ENCODE measurements at regions not wholly inside any gene's neighbourhood (a gene's known extent, or its start where the extent isn't known, plus 50 kb on each side); places are given as distances from the start of the nearest gene placed in this dataset.
"Not testable (repeated sequence)": the region's sequence is repeated elsewhere in the genome, so short reads cannot be mapped to it uniquely, and the experiment has no call there.

DNA sequence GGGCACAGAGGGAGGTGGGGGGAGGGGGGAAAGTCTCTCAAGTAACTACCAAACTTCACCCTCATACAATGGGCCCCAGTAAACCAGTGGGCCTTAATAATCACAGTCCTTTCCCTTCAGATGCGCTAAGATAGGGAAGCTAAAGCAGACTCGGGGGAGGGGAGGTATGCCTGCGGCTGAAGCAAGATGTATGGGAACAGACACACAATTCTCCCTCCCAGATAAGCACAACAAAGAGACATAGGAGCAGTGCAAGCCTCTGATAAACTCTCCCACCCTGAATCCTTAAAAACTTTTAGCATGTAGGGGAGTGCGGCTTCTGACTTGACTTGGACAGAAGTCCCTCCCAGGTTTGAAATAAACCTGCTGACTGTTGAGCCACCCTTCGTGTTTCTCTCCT lies 54.7 kb downstream of the PROP1 start:
- DNase-seq (ENCODE audit: low spot score), result not testable (repeated sequence)

GRCh38 chr5:177939246-177940171 lies 56.5 kb downstream of the PROP1 start:
- DNase-seq (ENCODE audit: low spot score), result peak; percentile 31

DNA sequence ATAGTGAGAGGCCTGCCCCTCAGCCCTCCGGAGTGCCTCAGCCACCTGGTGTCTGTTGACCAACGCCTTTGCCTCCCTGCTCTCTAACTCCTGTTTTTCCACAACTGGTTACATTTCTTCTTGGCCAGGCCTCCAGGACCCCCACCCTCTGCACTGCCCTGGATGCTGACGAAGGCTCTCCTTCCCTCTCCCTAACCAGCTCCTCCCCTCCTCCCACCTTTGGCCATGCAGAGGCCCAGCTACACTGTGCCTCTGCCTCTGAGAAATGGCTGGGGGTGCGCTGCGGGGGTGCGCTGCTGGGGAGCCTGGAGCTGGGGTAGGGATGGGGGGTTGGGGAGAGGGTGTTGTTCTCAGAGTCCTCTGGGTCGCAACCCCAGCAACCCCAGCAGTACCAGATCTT lies 57.3 kb downstream of the PROP1 start:
- DNase-seq (ENCODE audit: low spot score), result not testable (repeated sequence)

GRCh38 chr5:177934233-177934632 lies 61.8 kb downstream of the PROP1 start:
- not testable (repeated sequence) for DNase-seq (ENCODE audit: low spot score)

- DNase-seq (ENCODE audit: low spot score), result not testable (repeated sequence)
Observed at GRCh38 chr5:177930269-177931022, 65.6 kb downstream of the PROP1 start.

DNA sequence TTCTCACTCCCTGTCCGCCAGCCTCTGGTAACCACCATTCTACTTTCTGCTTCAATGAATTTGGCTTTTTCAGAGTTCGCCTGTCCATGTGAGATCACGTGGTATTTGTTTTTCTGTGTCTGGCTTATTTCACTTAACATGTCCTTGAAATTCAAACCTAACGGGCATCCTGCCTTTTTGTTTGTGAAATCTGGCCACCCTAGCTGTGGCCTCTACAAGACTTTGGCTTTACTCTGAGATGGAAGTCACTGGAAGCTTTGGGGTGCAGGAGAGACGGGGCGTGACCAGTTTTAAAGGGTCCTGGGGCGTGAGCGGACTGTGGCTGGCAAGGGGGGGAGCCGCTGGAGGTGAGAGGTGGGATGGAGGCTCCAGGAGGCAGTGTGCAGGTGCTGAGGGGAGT lies 66.4 kb downstream of the PROP1 start:
- DNase-seq (ENCODE audit: low spot score), result not testable (repeated sequence)

DNA sequence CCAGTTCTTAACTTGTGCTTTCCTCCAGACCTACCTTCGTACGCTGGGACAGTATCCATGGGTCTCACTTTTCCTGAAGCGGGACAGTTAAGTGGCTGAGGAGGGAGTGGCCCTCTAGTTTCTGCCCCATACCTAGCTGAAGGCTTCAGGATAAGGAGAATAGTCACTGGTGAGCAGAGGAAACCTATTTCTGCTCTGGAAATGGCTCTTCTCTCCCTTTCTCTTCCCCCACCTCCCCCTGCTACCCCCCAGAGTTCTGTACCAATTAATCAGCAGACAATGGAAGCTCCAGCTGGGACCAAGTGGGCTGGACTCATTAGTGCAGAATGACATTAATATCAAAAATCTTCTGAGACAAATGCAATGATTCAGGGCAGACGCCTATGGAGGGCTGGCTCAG lies 68.5 kb downstream of the PROP1 start:
- not testable (repeated sequence) for DNase-seq (ENCODE audit: low spot score)

DNA sequence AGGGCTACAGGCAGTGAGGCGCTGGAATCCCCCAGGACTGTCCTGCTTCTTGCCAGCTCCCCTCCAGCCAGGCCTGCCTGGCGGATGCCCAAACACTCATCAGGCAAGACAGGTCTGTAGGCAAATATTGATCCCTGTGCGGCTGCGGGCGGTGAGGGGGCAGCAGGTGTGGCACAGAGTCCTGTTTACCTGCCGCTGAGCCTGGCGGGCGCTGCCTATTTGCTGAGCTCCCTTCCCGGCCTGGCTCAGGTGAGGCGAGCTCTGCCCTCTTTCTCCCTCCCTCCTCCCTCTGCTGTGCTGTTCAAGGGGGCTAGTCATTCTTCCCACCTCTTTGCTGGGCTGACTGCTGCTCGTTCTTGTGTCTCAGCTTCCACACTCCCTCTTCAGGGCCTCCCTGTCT lies 71.5 kb downstream of the PROP1 start:
- not testable (repeated sequence) for DNase-seq (ENCODE audit: low spot score)

DNA sequence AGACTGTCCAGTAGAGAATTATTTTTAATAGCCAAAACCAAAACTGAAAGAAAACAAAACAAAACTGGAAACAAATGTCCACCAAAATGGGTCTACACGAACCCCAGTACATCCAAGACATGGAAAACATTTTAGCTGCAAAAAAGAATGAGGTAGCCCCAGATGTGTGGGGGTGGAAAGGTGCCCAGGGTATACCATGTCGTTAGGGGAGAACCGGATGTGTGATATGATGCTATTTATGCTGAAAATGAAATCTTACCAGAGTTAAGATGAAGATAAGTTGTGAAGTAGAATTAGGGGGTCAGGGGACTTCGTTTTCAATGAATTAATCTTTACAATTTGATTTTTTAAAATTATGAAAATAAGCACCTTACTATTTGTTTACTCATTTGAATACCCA lies 72.2 kb downstream of the PROP1 start:
- not testable (repeated sequence) for DNase-seq (ENCODE audit: low spot score)

DNA sequence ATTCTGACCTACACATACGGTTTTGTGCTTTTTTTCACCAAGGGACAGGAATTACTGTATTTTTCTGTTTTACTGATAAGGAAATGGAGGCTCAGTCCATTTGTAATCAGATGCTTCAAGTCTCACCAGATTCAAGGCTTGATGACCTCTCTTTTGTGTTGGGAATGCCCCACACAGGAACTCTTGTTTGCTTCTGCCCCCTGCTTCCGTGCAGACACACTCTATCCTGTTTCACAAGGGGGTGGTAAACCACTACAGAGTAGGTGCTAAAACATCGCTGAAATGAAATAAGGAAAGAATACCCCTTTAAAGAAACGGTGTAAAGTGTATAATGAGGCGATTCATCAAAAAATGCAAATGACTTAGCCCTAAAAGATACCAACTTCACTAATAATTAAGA lies 72.9 kb downstream of the PROP1 start:
- DNase-seq (ENCODE audit: low spot score), result not testable (repeated sequence)

- DNase-seq (ENCODE audit: low spot score), result not testable (repeated sequence)
Observed at GRCh38 chr5:177909261-177909660, 86.8 kb downstream of the PROP1 start.

GRCh38 chr5:177902806-177903205 lies 93.2 kb downstream of the PROP1 start:
- DNase-seq (ENCODE audit: low spot score), result not testable (repeated sequence)

GRCh38 chr5:177900066-177900465 lies 96.0 kb downstream of the PROP1 start:
- not testable (repeated sequence) for DNase-seq (ENCODE audit: low spot score)

GRCh38 chr5:177894681-177895453 lies 101.2 kb downstream of the PROP1 start:
- DNase-seq (ENCODE audit: low spot score), result not testable (repeated sequence)

DNA sequence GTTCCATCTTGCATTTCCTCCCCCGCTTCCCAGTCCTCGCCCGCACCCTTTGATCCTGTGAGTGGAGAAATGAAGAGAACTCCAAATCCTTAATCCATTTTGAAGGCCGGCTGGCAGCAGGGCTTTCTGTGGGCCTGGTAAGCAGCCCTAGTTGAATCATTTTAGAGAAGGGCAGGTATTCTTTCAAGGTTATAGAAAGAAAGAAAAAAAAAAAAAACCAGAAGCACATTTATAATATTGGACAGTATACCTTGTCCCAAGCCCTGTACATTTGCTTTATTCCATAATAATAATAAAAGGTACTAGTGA lies 103.7 kb downstream of the PROP1 start:
- not testable (repeated sequence) for DNase-seq (ENCODE audit: low spot score)

DNA sequence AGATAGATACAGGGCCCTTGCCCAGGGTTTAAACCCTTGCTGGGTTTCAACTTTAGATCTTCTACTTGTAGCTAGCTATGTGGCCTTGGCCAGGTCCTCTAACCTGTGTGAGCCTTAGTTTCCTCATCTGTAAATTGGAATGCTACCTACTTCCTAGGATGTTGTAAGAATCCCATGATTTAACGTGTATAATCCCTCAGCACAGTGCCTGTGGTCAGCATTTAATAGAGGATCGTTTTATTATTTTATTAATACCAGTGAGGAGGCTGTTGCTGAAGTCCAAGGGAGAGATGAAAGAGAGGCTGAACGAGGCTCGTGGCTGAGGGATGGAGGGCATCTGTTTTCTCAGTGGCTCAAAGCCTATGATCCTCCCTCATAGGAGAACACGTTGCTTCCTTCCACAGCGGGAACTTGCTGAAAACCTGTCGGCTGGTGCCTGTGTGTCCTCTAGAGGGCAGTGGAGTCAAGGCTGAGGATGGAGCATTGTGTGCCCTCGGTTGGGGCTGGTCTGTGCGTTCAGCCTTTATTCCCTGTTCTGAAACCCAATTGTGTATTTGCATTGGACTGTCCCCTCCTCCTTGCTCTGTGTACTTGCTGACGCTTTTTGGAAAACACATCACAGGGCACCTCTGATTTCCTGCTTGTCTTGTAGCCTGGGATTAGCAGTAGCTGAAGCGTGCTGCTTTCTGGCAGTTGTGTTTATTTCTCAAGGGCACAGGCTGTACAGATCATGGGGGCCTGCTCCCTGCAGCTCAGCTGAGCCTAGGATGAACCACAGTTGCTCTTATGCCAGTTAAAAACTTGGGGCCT lies 104.3 kb downstream of the PROP1 start:
- not testable (repeated sequence) for DNase-seq (ENCODE audit: low spot score)

GRCh38 chr5:177883295-177883694 lies 100.6 kb upstream of the FAM153A start:
- DNase-seq (ENCODE audit: low spot score), result peak; percentile 2

GRCh38 chr5:177875900-177876238 lies 93.2 kb upstream of the FAM153A start:
- not testable (repeated sequence) for DNase-seq (ENCODE audit: low spot score)

- DNase-seq (ENCODE audit: low spot score), result not testable (repeated sequence)
Observed at GRCh38 chr5:177875013-177875899, 92.6 kb upstream of the FAM153A start.

DNA sequence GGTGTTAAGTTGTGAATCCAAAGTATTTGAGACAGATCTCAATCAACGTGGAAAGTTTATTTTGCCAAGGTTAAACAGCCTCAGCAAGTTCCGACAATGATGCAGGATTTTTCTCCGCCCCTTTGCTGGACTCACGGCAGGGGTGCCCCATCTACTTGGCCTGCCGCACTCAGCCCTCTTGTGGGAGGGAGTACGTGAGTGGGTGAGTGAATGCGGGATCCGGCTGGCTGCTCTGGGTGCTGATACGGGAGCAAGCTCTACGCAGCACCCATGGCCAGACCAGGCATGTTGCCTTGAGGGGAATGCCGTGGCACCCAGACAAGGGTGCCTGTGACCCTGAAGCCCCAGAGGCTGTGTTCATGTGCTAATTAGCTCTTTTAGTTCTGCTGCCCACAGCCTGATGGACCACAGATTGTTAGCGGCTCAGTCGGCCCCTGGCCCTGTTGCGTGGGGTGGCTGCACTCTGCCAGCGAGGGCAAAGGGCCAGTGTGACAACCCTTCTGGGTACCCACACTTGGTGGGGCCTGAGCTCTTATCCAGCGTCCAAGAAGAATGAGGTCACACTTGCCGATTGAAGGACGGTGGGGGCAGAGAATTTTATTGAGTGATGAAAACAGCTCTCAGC lies 81.2 kb upstream of the FAM153A start:
- not testable (repeated sequence) for DNase-seq (ENCODE audit: low spot score)

Data from hematopoietic multipotent progenitor cell treated with erythropoietin and hydrocortisone succinate and interleukin-3 and kit ligand, for 17 days (in vitro differentiated cells).